Astrocyte (in vitro differentiated cells and primary cell): ENCODE measurements at regions not wholly inside any gene's neighbourhood (a gene's known extent, or its start where the extent isn't known, plus 50 kb on each side); places are given as distances from the start of the nearest gene placed in this dataset.

Experiments used
- DNase-seq: peaks from one replicate; pipeline ENCODE4 v3.0.0-alpha.2; 2010; ENCODE audit warnings: low read depth
- FAIRE-seq: peaks from 2 replicates; lab custom pipeline; 2011; peaks lifted over from hg19 to GRCh38; lab: Jason Lieb, UNC
- H2AFZ ChIP-seq: 2 replicates; pipeline ENCODE4 v1.6.0; 2012; ENCODE audit warnings: low read depth, low read length, inconsistent platforms
- H3K27ac ChIP-seq: 2 replicates; pipeline ENCODE4 v1.5.1; 2011; ENCODE audit warnings: low read depth, low read length, inconsistent platforms
- H3K27me3 ChIP-seq: 2 replicates; pipeline ENCODE4 v1.6.0; 2011; ENCODE audit warnings: low read length, inconsistent platforms; ENCODE audit not compliant: insufficient read depth
- H3K36me3 ChIP-seq: 2 replicates; pipeline ENCODE4 v1.5.1; 2011; ENCODE audit warnings: low read length, inconsistent platforms; ENCODE audit not compliant: insufficient read depth
- H3K4me1 ChIP-seq: 2 replicates; pipeline ENCODE4 v1.5.1; 2011; ENCODE audit warnings: low read length, inconsistent platforms; ENCODE audit not compliant: insufficient read depth
- H3K4me2 ChIP-seq: 2 replicates; pipeline ENCODE4 v1.6.0; 2012; ENCODE audit warnings: low read length, inconsistent platforms
- H3K4me3 ChIP-seq: 2 replicates; pipeline ENCODE4 v1.5.1; 2011; ENCODE audit warnings: low read depth, mild to moderate bottlenecking, low read length, inconsistent platforms; ENCODE audit not compliant: insufficient read depth
- H3K79me2 ChIP-seq: 2 replicates; pipeline ENCODE4 v1.6.0; 2012; ENCODE audit warnings: mild to moderate bottlenecking, low read length, inconsistent platforms; ENCODE audit not compliant: insufficient read depth
- H3K9ac ChIP-seq: 2 replicates; pipeline ENCODE4 v1.6.0; 2012; ENCODE audit warnings: mild to moderate bottlenecking, low read length, inconsistent platforms
- H3K9me3 ChIP-seq: 2 replicates; pipeline ENCODE4 v1.5.1; 2012; ENCODE audit warnings: low read depth, mild to moderate bottlenecking, low read length, inconsistent platforms; ENCODE audit not compliant: insufficient read depth
- H4K20me1 ChIP-seq: 2 replicates; pipeline ENCODE4 v1.6.0; 2012; ENCODE audit warnings: low read length, inconsistent platforms; ENCODE audit not compliant: insufficient read depth
- H3K27ac Mint-ChIP-seq: one replicate; pipeline ENCODE4 v1.8.0; 2021; ENCODE audit warnings: mild to moderate bottlenecking, mixed read lengths; ENCODE audit not compliant: unreplicated experiment
- H3K27me3 Mint-ChIP-seq: one replicate; pipeline ENCODE4 v1.8.0; 2021; ENCODE audit warnings: low read depth, mixed read lengths; ENCODE audit not compliant: unreplicated experiment
- H3K36me3 Mint-ChIP-seq: one replicate; pipeline ENCODE4 v1.8.0; 2021; ENCODE audit warnings: low read depth, mixed read lengths; ENCODE audit not compliant: unreplicated experiment
- H3K4me1 Mint-ChIP-seq: one replicate; pipeline ENCODE4 v1.8.0; 2021; ENCODE audit warnings: low read depth, mixed read lengths; ENCODE audit not compliant: unreplicated experiment
- H3K4me3 Mint-ChIP-seq: one replicate; pipeline ENCODE4 v1.8.0; 2021; ENCODE audit warnings: mild to moderate bottlenecking, moderate library complexity, mixed read lengths; ENCODE audit not compliant: unreplicated experiment
- H3K9me3 Mint-ChIP-seq: one replicate; pipeline ENCODE4 v1.8.0; 2021; ENCODE audit warnings: mild to moderate bottlenecking, mixed read lengths; ENCODE audit not compliant: unreplicated experiment
- CTCF ChIP-seq: IDR thresholded peaks from 2 replicates; pipeline ENCODE4 v1.5.1; 2011; ENCODE audit warnings: low read depth, mild to moderate bottlenecking, inconsistent platforms, low read length, moderate library complexity; ENCODE audit not compliant: insufficient read depth
- EZH2 ChIP-seq: IDR thresholded peaks from 2 replicates; pipeline ENCODE4 v1.6.1; 2012; ENCODE audit warnings: mild to moderate bottlenecking, low read length, inconsistent platforms; ENCODE audit not compliant: insufficient read depth

DNA sequence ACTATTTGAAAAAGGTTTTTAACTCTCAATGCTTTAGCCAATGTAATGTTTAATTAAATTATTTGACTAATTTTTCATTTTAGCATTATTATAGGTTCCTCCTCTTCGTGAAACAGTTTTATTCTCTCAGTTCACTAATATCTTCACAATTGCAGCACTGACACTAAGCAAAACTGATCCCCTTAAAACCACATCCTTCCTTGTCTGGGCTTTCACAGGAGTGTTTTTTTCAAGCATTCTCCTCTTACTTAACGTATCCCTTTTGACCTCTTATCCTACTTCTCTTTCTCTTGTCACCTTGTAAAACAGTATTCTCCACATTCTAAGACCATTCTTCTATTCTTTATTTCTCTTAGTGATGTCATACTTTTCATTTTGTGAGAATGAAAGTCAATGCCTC is 112.8 kb downstream of the DSC3 start:
- FAIRE-seq = no peak
- Histone ChIP-seq H3K4me1 (no peaks in the 10 kb centered on the region), H3K9me3 (no peaks in the 10 kb centered on the region), H3K36me3 (no peaks in the 10 kb centered on the region), H4K20me1 (no peaks in the 10 kb centered on the region), H2AFZ (no peak overlapping the region), H3K27me3 (no peaks in the 10 kb centered on the region), H3K9ac (no peak overlapping the region), H3K4me3 (no peak overlapping the region), H3K27ac (no peak overlapping the region), H3K4me2 (no peak overlapping the region), H3K79me2 (no peaks in the 10 kb centered on the region)
- TF ChIP-seq EZH2 = no peak
- TF ChIP-seq CTCF = no peak
- Mint-ChIP-seq H3K4me3 (no peak overlapping the region), H3K4me1 (peaks cover 13% of the 10 kb centered on the region), H3K27me3 (no peaks in the 10 kb centered on the region), H3K27ac (no peak overlapping the region), H3K9me3 (no peaks in the 10 kb centered on the region), H3K36me3 (no peaks in the 10 kb centered on the region)
- no peak for DNase-seq

GRCh38 chr18:30929065-30929464 is 113.5 kb downstream of the DSC3 start:
- Mint-ChIP-seq H3K27ac (no peak overlapping the region), H3K4me1 (peaks cover 13% of the 10 kb centered on the region), H3K27me3 (no peaks in the 10 kb centered on the region), H3K4me3 (no peak overlapping the region), H3K36me3 (no peaks in the 10 kb centered on the region), H3K9me3 (no peaks in the 10 kb centered on the region)
- Histone ChIP-seq H3K4me2 (no peak overlapping the region), H3K27ac (no peak overlapping the region), H3K79me2 (no peaks in the 10 kb centered on the region), H3K4me1 (no peaks in the 10 kb centered on the region), H3K27me3 (no peaks in the 10 kb centered on the region), H3K9me3 (no peaks in the 10 kb centered on the region), H2AFZ (no peak overlapping the region), H4K20me1 (no peaks in the 10 kb centered on the region), H3K36me3 (no peaks in the 10 kb centered on the region), H3K4me3 (no peak overlapping the region), H3K9ac (no peak overlapping the region)
- DNase-seq (no peak), FAIRE-seq (no peak)
- TF ChIP-seq CTCF (no peak), EZH2 (no peak)

- Histone ChIP-seq H3K4me1 (no peaks in the 10 kb centered on the region), H3K4me3 (no peak overlapping the region), H3K4me2 (no peak overlapping the region), H2AFZ (no peak overlapping the region), H3K36me3 (no peaks in the 10 kb centered on the region), H3K9ac (no peak overlapping the region), H3K27me3 (no peaks in the 10 kb centered on the region), H3K27ac (no peak overlapping the region), H3K79me2 (no peaks in the 10 kb centered on the region), H3K9me3 (no peaks in the 10 kb centered on the region), H4K20me1 (no peaks in the 10 kb centered on the region)
- H3K36me3 Mint-ChIP-seq = no peaks in the 10 kb centered on the region
- FAIRE-seq (no peak), DNase-seq (no peak)
- H3K27ac Mint-ChIP-seq = no peak overlapping the region
- H3K4me3 Mint-ChIP-seq = no peak overlapping the region
- TF ChIP-seq EZH2 (no peak), CTCF (no peak)
- H3K4me1 Mint-ChIP-seq = peaks cover 13% of the 10 kb centered on the region
- H3K27me3 Mint-ChIP-seq = no peaks in the 10 kb centered on the region
- H3K9me3 Mint-ChIP-seq = no peaks in the 10 kb centered on the region
Observed at GRCh38 chr18:30927517-30928075, 114.9 kb downstream of the DSC3 start.
